Nucleus accumbens (tissue), 56 donors: ENCODE measurements at regions not wholly inside any gene's neighbourhood (a gene's known extent, or its start where the extent isn't known, plus 50 kb on each side); places are given as distances from the start of the nearest gene placed in this dataset.

ENCODE experiments used
- DNase-seq, 56 donors: peaks; one replicate each; lab custom pipeline; 2025; lab: John Stamatoyannopoulos, UW

GRCh38 chr4:58564695-58565475 is 1454.7 kb upstream of the IGFBP7 start:
- no peak for DNase-seq

- no peak for DNase-seq
Measured at GRCh38 chr4:58561170-58561569, 1451.0 kb upstream of the IGFBP7 start.

- no peak for DNase-seq
Measured at GRCh38 chr4:58560736-58561135, 1450.6 kb upstream of the IGFBP7 start.

GRCh38 chr4:58553679-58554078 is 1443.5 kb upstream of the IGFBP7 start:
- no peak for DNase-seq

GRCh38 chr4:58553031-58553430 is 1442.8 kb upstream of the IGFBP7 start:
- DNase-seq = no peak

GRCh38 chr4:58551676-58552075 is 1441.5 kb upstream of the IGFBP7 start:
- DNase-seq = no peak

- DNase-seq = no peak
Measured at GRCh38 chr4:58543465-58543864, 1433.3 kb upstream of the IGFBP7 start.

- DNase-seq = no peak
Measured at GRCh38 chr4:58541926-58542325, 1431.7 kb upstream of the IGFBP7 start.

GRCh38 chr4:58522765-58523382 is 1412.7 kb upstream of the IGFBP7 start:
- no peak for DNase-seq

GRCh38 chr4:58515226-58515625 is 1405.0 kb upstream of the IGFBP7 start:
- no peak for DNase-seq

- no peak for DNase-seq
Measured at GRCh38 chr4:58514299-58514698, 1404.1 kb upstream of the IGFBP7 start.

GRCh38 chr4:58510652-58511051 is 1400.5 kb upstream of the IGFBP7 start:
- DNase-seq = no peak

GRCh38 chr4:58507079-58507478 is 1396.9 kb upstream of the IGFBP7 start:
- DNase-seq = no peak

GRCh38 chr4:58502839-58503238 is 1392.7 kb upstream of the IGFBP7 start:
- DNase-seq = no peak

- no peak for DNase-seq
Measured at GRCh38 chr4:58499182-58499581, 1389.0 kb upstream of the IGFBP7 start.

- DNase-seq = no peak
Measured at GRCh38 chr4:58491620-58492019, 1381.4 kb upstream of the IGFBP7 start.

GRCh38 chr4:58477950-58478349 is 1367.8 kb upstream of the IGFBP7 start:
- no peak for DNase-seq

GRCh38 chr4:58477513-58477912 is 1367.3 kb upstream of the IGFBP7 start:
- DNase-seq = no peak

GRCh38 chr4:58475097-58475496 is 1364.9 kb upstream of the IGFBP7 start:
- DNase-seq = no peak

GRCh38 chr4:58465031-58465430 is 1354.8 kb upstream of the IGFBP7 start:
- DNase-seq = no peak

- no peak for DNase-seq
Measured at GRCh38 chr4:58456727-58457384, 1346.7 kb upstream of the IGFBP7 start.

- DNase-seq = no peak
Measured at GRCh38 chr4:58453956-58454355, 1343.8 kb upstream of the IGFBP7 start.
